ENCODE measurements at regions not wholly inside any gene's neighbourhood (a gene's known extent, or its start where the extent isn't known, plus 50 kb on each side); places are given as distances from the start of the nearest gene placed in this dataset.

- TF ChIP-seq POLR2A (IDR thresholded peaks at IDR 0.05; ENCODE audit: low read length) (no peak), GATA1 (IDR thresholded peaks at IDR 0.05; ENCODE audit: low read depth, low read length) (no peak)
Measured at GRCh38 chr1:170296211-170296610, 150.5 kb downstream of the NTMT2 start.

Measured in erythroblast (primary cell).